ENCODE measurements at regions not wholly inside any gene's neighbourhood (a gene's known extent, or its start where the extent isn't known, plus 50 kb on each side); places are given as distances from the start of the nearest gene placed in this dataset.
"Not testable (repeated sequence)": the region's sequence is repeated elsewhere in the genome, so short reads cannot be mapped to it uniquely, and the experiment has no call there.

DNA sequence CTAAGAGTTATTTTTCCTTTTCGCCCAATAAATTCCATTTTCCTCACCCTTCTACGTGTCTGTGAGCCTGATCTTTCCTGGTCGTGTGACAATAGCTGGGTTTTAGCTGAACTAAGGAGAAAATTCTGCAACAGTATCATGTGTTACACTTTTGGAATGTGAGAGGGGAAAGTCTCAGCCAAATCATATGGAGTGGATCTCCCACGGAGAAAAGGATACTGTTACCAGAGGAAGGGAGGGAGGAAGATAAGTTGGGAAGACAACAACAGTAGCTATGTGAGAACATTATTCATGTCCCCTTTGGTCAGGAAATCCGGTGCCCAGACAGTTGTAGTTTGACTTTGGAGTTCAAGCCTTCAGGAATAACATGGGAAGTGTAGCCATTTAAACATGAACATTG, 584.0 kb upstream of the RAG2 start:
- no peaks in the 10 kb centered on the region for H3K4me1 ChIP-seq
- DNase-seq = no peak
- no peaks in the 10 kb centered on the region for H3K36me3 ChIP-seq
- no peak overlapping the region for H3K27ac ChIP-seq
- TF ChIP-seq, protein P1, sequence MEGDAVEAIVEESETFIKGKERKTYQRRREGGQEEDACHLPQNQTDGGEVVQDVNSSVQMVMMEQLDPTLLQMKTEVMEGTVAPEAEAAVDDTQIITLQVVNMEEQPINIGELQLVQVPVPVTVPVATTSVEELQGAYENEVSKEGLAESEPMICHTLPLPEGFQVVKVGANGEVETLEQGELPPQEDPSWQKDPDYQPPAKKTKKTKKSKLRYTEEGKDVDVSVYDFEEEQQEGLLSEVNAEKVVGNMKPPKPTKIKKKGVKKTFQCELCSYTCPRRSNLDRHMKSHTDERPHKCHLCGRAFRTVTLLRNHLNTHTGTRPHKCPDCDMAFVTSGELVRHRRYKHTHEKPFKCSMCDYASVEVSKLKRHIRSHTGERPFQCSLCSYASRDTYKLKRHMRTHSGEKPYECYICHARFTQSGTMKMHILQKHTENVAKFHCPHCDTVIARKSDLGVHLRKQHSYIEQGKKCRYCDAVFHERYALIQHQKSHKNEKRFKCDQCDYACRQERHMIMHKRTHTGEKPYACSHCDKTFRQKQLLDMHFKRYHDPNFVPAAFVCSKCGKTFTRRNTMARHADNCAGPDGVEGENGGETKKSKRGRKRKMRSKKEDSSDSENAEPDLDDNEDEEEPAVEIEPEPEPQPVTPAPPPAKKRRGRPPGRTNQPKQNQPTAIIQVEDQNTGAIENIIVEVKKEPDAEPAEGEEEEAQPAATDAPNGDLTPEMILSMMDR (IDR thresholded peaks at IDR 0.05) = no peak
- TF ChIP-seq POLR2A (IDR thresholded peaks at IDR 0.05) = no peak
- no peaks in the 10 kb centered on the region for H3K27me3 ChIP-seq
- H3K9me3 ChIP-seq = no peaks in the 10 kb centered on the region
- intact Hi-C loops (cut with DNase I) = no loop called here
- WGBS, 2 donors = 66 to 67% methylated on average over 5 of the region's 5 CpGs
- H3K4me3 ChIP-seq (replicated peaks in 1 of 3) = no peak overlapping the region

DNA sequence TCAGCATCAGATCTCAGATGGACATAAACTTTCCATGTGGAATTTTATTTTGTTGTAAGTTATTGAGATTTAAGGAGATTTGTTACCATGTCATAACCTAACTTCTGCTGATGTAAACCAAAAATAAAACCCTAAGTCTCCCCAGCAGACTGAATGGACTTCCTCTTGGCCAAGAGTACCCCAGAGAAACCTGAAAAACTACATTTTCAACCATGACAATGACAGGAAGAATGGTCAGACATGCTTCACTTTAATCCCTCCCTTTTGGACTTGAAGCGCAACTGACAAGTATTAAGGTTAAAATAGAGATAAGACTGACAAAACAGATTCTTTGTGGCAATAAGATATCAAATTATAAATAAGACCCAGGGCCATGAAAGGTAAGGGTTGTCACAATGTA, 579.7 kb upstream of the RAG2 start:
- intact Hi-C loops (cut with DNase I) = no loop called here
- 95 to 100% methylated on average over 1 of the region's 1 CpG for WGBS, 2 donors
- DNase-seq = no peak
- Histone ChIP-seq H3K27ac (no peak overlapping the region), H3K27me3 (no peaks in the 10 kb centered on the region), H3K4me3 (replicated peaks in 1 of 3) (no peak overlapping the region), H3K9me3 (no peaks in the 10 kb centered on the region), H3K36me3 (no peaks in the 10 kb centered on the region), H3K4me1 (no peaks in the 10 kb centered on the region)
- TF ChIP-seq, protein P1 (IDR thresholded peaks at IDR 0.05) = no peak

- Histone ChIP-seq H3K4me3 (replicated peaks in 1 of 3) (no peak overlapping the region), H3K27ac (no peak overlapping the region), H3K4me1 (no peaks in the 10 kb centered on the region), H3K36me3 (no peaks in the 10 kb centered on the region), H3K9me3 (no peaks in the 10 kb centered on the region), H3K27me3 (no peaks in the 10 kb centered on the region)
- intact Hi-C loops (cut with DNase I) = no loop called here
- WGBS, 2 donors = 83 to 86% methylated on average over 2 of the region's 2 CpGs
- DNase-seq = no peak
- no peak for TF ChIP-seq POLR2A (IDR thresholded peaks at IDR 0.05)
- TF ChIP-seq, protein P1 (IDR thresholded peaks at IDR 0.05) = no peak
These were observed 573.4 kb upstream of the RAG2 start for GRCh38 chr11:37171451-37171850.

DNA sequence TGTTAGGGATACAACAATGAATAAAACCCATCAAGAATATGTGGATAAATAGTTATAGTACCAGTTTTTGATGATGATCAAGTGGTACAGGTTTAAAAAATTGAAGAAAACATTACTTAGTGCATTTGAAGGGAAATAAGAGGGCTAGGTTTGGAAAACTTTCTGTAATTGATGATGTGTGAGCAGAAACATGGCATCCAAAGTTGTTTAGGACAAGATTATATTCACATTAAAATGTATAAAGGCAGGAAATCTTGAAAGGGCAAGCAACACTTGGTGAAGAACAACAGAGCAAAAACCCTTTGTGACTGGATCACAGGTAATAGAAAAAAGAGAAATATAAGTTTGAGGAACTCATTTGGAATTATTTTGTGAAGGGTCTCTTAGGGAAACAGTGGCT, 572.3 kb upstream of the RAG2 start:
- Histone ChIP-seq H3K4me3 (replicated peaks in 1 of 3) (no peak overlapping the region), H3K9me3 (no peaks in the 10 kb centered on the region), H3K4me1 (no peaks in the 10 kb centered on the region), H3K36me3 (no peaks in the 10 kb centered on the region), H3K27ac (no peak overlapping the region), H3K27me3 (no peaks in the 10 kb centered on the region)
- TF ChIP-seq, protein P1 (IDR thresholded peaks at IDR 0.05) = no peak
- TF ChIP-seq POLR2A (IDR thresholded peaks at IDR 0.05) = no peak
- intact Hi-C loops (cut with DNase I) = no loop called here
- no peak for DNase-seq

- H3K4me1 ChIP-seq; H3K36me3 ChIP-seq; DNase-seq; H3K27ac ChIP-seq; H3K4me3 ChIP-seq (replicated peaks in 1 of 3); H3K9me3 ChIP-seq; H3K27me3 ChIP-seq; intact Hi-C loops (cut with DNase I): not testable (repeated sequence)
- WGBS, 2 donors = 56 to 83% methylated on average over 1 of the region's 1 CpG
These were observed 547.4 kb upstream of the RAG2 start for GRCh38 chr11:37145434-37145833.

GRCh38 chr11:37142591-37142990, 544.6 kb upstream of the RAG2 start:
- Histone ChIP-seq H3K36me3 (no peaks in the 10 kb centered on the region), H3K4me3 (replicated peaks in 1 of 3) (no peak overlapping the region), H3K27ac (no peak overlapping the region), H3K4me1 (no peaks in the 10 kb centered on the region), H3K27me3 (no peaks in the 10 kb centered on the region), H3K9me3 (no peaks in the 10 kb centered on the region)
- TF ChIP-seq POLR2A (IDR thresholded peaks at IDR 0.05) = no peak
- TF ChIP-seq, protein P1 (IDR thresholded peaks at IDR 0.05) = no peak
- intact Hi-C loops (cut with DNase I) = no loop called here
- no peak for DNase-seq
